HepG2 (cell line): ENCODE measurements at regions not wholly inside any gene's neighbourhood (a gene's known extent, or its start where the extent isn't known, plus 50 kb on each side); places are given as distances from the start of the nearest gene placed in this dataset.

Experiments
- CSRNP1 ChIP-seq: sonication (generic); formaldehyde crosslinking; IDR thresholded peaks from 2 replicates; pipeline ENCODE4 v1.8.1; 2023; ENCODE audit warnings: mild to moderate bottlenecking, missing genetic modification reagents
- HIVEP1 ChIP-seq: sonication (generic); formaldehyde crosslinking; IDR thresholded peaks from 2 replicates; pipeline ENCODE4 v1.4.0; 2020; ENCODE audit warnings: mild to moderate bottlenecking, missing genetic modification reagents
- IKZF1 ChIP-seq: fragments of 450-650 bp; IDR thresholded peaks from 2 replicates; pipeline ENCODE4 v1.7.1; 2016
- RORA ChIP-seq: sonication (generic); formaldehyde crosslinking; IDR thresholded peaks from 2 replicates; pipeline ENCODE4 v1.5.0; 2020; ENCODE audit warnings: mild to moderate bottlenecking, missing genetic modification reagents, moderate library complexity
- SAFB2 ChIP-seq: sonication (generic); formaldehyde crosslinking; IDR thresholded peaks from 2 replicates; pipeline ENCODE4 v1.5.1; 2020; ENCODE audit warnings: missing genetic modification reagents, low read depth, mild to moderate bottlenecking, borderline replicate concordance
- TEF ChIP-seq: sonication (generic); formaldehyde crosslinking; IDR thresholded peaks from 2 replicates; pipeline ENCODE4 v1.5.0; 2020; ENCODE audit warnings: missing genetic modification reagents
- TFE3 ChIP-seq: IDR thresholded peaks from 2 replicates; pipeline ENCODE4 v1.6.1; 2016
- YEATS2 ChIP-seq: sonication (generic); formaldehyde crosslinking; IDR thresholded peaks from 2 replicates; pipeline ENCODE4 v1.4.0; 2020; ENCODE audit warnings: missing genetic modification reagents, borderline replicate concordance
- ZBTB33 ChIP-seq: sonication (generic); formaldehyde crosslinking; IDR thresholded peaks from 2 replicates; pipeline ENCODE4 v1.4.0; 2020; ENCODE audit warnings: missing genetic modification reagents
- ZNF142 ChIP-seq: sonication (generic); formaldehyde crosslinking; IDR thresholded peaks from 2 replicates; pipeline ENCODE4 v1.4.0; 2020; ENCODE audit warnings: missing genetic modification reagents
- ZNF274 ChIP-seq: sonication (generic); formaldehyde crosslinking; IDR thresholded peaks from 2 replicates; pipeline ENCODE4 v1.5.1; 2020; ENCODE audit warnings: mild to moderate bottlenecking, missing genetic modification reagents
- ZNF704 ChIP-seq: sonication (generic); formaldehyde crosslinking; IDR thresholded peaks from 2 replicates; pipeline ENCODE4 v1.8.1; 2023; ENCODE audit warnings: mild to moderate bottlenecking, inconsistent platforms, moderate library complexity, missing genetic modification reagents, borderline replicate concordance
- ZNF891 ChIP-seq: sonication (generic); formaldehyde crosslinking; IDR thresholded peaks from 2 replicates; pipeline ENCODE4 v1.5.0; 2020; ENCODE audit warnings: mild to moderate bottlenecking, missing genetic modification reagents
- ZSCAN20 ChIP-seq: sonication (generic); formaldehyde crosslinking; IDR thresholded peaks from 2 replicates; pipeline ENCODE4 v1.4.0; 2020; ENCODE audit warnings: missing genetic modification reagents, mild to moderate bottlenecking, borderline replicate concordance
- ZSCAN9 ChIP-seq: IDR thresholded peaks from 2 replicates; pipeline ENCODE4 v1.6.1; 2016; ENCODE audit warnings: borderline replicate concordance

GRCh38 chr1:211885747-211886522, 55.4 kb upstream of the LPGAT1 start (continued):
- no peak for TF ChIP-seq ZNF142
- TF ChIP-seq ZSCAN9 = no peak
- no peak for TF ChIP-seq ZNF891
- no peak for TF ChIP-seq CSRNP1
- TF ChIP-seq YEATS2 (CRISPR knock-in tag) = no peak; the same call in 1 of the 2 replicates
- no peak for TF ChIP-seq TEF (CRISPR knock-in tag)
- TF ChIP-seq SAFB2 = no peak
- no peak for TF ChIP-seq ZNF704 (CRISPR knock-in tag)
- TF ChIP-seq RORA = no peak
- TF ChIP-seq HIVEP1 (CRISPR knock-in tag) = no peak
- peak; percentile 55; the same call in 1 of the 2 replicates for TF ChIP-seq TFE3 (CRISPR knock-in tag)
- TF ChIP-seq ZBTB33 (CRISPR knock-in tag) = peak; percentile 38; the same call in 1 of the 2 replicates
- TF ChIP-seq IKZF1 = no peak
- TF ChIP-seq ZSCAN20 (CRISPR knock-in tag) = no peak
- TF ChIP-seq ZNF274 (CRISPR knock-in tag) = no peak
